ENCODE measurements at regions not wholly inside any gene's neighbourhood (a gene's known extent, or its start where the extent isn't known, plus 50 kb on each side); places are given as distances from the start of the nearest gene placed in this dataset.

- no peak for DNase-seq
- in situ Hi-C loops (cut with MboI; ENCODE audit: low pct_unique_long_range_greater_than_20kb, low sequenced_read_pairs): no loop called here
Measured at GRCh38 chr12:90630006-90630405, 325.0 kb downstream of the CCER1 start.

DNA sequence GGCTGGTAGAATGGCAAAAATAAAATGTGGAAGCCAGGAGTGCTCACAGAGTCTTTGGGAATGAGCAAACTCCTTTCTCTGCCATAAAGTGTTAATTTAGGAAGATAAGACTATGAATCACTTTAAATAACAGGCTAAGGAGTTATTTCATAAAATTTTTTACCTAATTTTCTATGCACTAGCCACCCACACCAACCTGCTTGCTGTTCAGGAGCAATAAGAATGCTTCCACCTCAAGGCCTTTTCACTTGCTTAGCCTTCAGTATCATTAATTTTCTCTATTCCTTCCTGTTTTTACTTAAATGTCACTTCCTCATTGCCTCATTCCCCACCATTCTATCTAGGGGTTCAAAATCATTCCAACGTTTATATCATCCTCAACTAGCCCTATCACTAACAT lies 326.8 kb downstream of the CCER1 start:
- no peak for DNase-seq
- in situ Hi-C loops (cut with MboI; ENCODE audit: low pct_unique_long_range_greater_than_20kb, low sequenced_read_pairs): no loop called here

DNA sequence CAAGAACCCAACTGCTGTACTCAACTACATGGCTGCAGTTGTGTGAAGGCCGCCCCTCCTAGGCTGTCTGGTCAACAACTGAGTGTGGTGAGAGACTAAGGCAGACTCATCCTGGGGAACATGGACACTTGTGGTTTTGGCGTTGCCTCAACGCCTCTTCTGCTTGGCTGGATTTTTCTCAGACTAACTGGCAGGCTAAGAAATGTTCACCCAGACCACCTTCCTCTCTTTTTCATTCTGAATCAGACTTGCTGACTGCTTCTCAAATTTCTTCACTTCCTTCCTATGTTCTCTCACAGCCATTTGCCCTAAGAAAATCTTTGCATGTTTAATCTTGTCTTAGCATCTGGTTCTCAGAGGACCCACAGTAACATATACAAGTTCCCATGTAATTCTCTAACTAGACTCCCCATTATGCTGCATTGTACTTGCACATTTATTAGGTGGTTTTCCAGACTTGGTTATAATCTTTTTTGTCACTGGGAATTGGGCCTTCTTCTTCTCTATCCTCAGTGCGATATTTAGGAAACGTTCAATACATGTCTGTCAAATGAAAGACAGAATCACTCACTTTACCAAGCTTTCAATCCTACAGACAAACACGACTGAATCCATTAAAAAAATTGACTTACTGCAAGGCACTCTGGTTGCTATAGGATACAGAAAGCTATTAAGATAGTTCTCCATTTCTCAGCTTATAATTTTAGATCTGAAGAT lies 327.6 kb downstream of the CCER1 start:
- in situ Hi-C loops (cut with MboI; ENCODE audit: low pct_unique_long_range_greater_than_20kb, low sequenced_read_pairs): no loop called here
- peak; percentile 7 for DNase-seq

DNA sequence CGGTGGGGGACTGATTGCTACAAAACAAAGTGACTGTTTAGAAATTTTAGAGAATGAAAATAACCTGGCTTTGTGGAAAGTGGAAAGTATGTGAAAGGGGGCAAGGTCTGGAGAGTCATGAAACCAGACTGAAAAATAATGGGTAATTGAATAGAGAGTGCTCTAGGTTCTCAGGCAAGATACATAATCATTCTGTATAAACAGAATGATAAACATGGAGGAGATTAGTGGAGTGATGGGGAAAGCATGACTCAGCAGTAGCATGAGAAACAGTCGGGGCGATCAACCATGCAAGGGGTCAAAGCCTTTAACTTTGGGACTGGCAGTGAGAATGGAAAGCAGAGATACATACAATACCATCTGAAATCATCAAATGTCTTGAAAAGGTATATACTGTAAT lies 332.5 kb downstream of the CCER1 start:
- in situ Hi-C loops (cut with MboI; ENCODE audit: low pct_unique_long_range_greater_than_20kb, low sequenced_read_pairs): no loop called here
- DNase-seq: no peak

DNA sequence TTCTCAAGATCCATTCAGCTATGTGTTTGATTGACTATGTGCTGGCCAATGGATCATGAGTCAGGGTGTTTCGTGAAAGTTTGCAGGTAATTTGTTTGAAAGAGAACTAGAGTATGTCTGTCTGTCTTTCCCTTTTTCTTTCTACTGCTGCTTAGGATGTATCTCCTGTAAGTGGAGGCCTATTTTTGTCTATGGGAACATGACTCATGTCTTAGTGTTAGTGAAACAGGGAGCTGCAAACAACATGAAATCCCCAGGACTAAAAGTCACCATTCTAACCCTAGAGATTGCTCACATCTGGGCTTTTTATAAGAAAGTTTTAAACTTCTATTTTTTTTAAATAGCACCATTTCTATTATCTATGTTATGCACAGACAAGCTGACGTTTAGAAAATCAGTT lies 333.0 kb downstream of the CCER1 start:
- DNase-seq: no peak
- in situ Hi-C loops (cut with MboI; ENCODE audit: low pct_unique_long_range_greater_than_20kb, low sequenced_read_pairs): no loop called here

DNA sequence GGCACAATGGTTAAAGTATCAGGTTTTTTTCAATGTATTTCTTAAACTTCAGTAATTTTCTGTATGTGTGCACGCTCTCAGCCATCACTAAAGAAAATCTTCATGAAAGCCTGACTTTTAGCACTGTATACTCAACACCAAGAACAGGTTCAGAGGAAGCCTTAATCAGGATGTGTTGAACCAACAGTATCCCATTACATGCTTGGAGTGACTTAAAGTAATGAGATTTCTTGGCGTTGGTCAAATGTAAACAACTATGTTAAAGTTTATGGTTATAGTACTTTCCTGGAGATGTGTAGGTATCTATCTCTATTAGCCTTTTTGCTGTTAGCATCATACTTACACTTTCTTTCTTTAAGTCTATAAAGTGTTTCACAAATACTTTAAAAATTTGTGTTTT lies 335.0 kb downstream of the CCER1 start:
- in situ Hi-C loops (cut with MboI; ENCODE audit: low pct_unique_long_range_greater_than_20kb, low sequenced_read_pairs): no loop called here
- no peak for DNase-seq

DNA sequence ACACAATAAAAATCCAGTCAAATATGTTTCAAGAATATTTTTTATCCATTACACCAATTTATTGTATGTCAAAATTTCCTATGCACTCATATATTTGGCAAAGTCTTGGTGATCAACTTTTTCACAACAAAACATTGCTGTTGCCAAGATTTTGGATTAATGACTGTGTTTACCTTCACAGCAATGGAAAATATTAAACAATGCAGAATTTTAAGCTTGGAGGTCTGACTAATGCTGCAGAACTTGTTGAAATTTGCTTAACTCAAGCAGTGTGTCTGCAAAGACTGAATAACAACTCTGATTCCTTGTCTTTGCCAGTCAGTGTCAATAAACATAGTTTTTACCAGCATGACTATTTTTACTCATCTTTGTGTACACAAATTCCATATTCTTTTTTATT lies 336.4 kb downstream of the CCER1 start:
- no peak for DNase-seq
- in situ Hi-C loops (cut with MboI; ENCODE audit: low pct_unique_long_range_greater_than_20kb, low sequenced_read_pairs): no loop called here

DNA sequence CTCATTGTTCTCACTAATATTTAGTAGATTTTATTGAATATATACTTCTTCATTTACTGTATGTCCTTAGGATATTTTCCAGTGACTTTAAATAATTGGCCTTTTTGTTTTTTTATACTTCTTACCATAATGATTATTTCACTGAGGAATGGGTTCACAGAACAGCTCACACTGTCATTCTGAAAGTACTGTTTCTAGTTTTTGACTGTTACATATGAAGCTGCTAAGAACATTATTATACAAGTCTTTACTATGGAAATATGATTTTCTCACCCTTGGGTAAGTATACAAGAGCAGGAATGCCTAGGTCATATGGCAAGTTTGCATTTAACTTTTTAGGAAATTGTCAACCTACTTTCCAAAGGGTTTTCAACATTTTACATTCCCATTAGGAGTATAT lies 343.1 kb downstream of the CCER1 start:
- in situ Hi-C loops (cut with MboI; ENCODE audit: low pct_unique_long_range_greater_than_20kb, low sequenced_read_pairs): no loop called here
- no peak for DNase-seq

GRCh38 chr12:90611048-90611447 lies 343.9 kb downstream of the CCER1 start:
- no peak for DNase-seq
- in situ Hi-C loops (cut with MboI; ENCODE audit: low pct_unique_long_range_greater_than_20kb, low sequenced_read_pairs): no loop called here

GRCh38 chr12:90593596-90594295 lies 361.2 kb downstream of the CCER1 start:
- DNase-seq: no peak
- in situ Hi-C loops (cut with MboI; ENCODE audit: low pct_unique_long_range_greater_than_20kb, low sequenced_read_pairs): no loop called here

- in situ Hi-C loops (cut with MboI; ENCODE audit: low pct_unique_long_range_greater_than_20kb, low sequenced_read_pairs): no loop called here
Measured at GRCh38 chr12:90589956-90590355, 365.0 kb downstream of the CCER1 start.

DNA sequence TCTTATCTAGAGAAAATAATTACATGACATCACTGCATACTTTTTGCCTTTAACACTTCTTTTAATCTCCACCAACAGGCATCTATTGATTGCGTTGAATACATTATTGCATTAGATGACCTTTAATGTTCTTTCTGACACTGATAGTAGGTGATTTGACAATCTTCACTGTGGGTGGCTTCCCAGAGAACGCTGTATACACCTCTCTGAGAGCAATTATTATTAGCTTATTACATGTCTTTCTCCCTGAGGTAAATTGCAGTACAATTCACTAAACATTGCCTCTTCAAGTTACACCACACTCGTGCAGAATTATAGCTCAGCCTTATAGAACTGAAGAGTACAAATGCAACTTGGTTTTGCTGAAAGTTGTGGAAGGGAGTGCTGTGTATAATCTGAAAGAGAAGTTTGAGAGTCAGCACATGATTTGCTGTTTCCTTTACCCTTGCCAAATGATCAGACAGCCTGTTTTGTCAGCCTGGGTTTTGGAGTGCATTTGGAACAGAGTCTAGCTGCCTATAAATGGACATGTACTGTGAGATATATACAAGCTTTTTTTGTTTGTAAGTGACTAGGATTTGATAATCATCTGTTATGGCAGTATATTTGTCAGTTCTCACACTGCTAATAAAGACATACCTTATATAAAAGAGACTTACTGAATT lies 369.2 kb downstream of the CCER1 start:
- DNase-seq: no peak
- in situ Hi-C loops (cut with MboI; ENCODE audit: low pct_unique_long_range_greater_than_20kb, low sequenced_read_pairs): no loop called here

More at GRCh38 chr12:90589956-90590355, 365.0 kb downstream of the CCER1 start:
- no peak for DNase-seq

DNA sequence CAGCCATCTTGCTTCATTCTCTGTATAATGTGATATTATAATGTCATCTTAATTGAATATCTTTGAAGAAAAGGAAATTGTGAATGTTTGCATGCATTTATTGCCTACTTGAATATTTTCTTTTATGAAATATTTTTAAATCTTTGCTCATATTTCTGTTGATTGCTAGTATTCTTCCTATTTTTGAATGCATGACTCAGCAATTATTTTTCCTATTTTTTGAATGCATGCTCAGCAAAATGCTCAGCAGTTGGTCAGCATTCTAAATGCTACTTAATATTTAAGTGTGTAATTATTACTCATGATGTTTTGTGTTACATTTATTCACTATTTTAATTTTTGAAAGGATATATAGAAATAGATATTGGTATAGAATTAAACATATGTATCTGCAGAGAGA lies 378.3 kb downstream of the CCER1 start:
- in situ Hi-C loops (cut with MboI; ENCODE audit: low pct_unique_long_range_greater_than_20kb, low sequenced_read_pairs): no loop called here
- DNase-seq: no peak

- DNase-seq: no peak
- in situ Hi-C loops (cut with MboI; ENCODE audit: low pct_unique_long_range_greater_than_20kb, low sequenced_read_pairs): no loop called here
Measured at GRCh38 chr12:90575995-90576394, 379.0 kb downstream of the CCER1 start.

DNA sequence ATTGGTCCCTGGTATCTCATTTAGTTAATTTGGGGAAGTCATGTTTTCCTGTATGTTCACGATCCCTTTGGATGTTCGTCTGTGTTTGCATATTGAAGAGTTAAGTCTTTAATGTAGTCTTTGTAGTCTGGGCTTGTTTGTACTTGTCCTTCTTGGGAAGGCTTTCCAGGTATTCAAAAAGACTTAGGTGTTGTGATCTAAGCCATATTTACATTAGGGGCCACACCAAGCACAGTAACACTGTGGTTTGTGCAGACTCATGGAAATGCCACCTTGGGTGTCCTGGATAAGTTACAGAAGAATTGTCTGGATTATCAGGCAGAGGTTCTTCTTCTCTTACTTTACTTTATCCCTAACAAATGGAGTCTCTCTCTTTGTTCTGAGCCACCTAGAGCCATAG lies 380.3 kb downstream of the CCER1 start:
- no peak for DNase-seq
- in situ Hi-C loops (cut with MboI; ENCODE audit: low pct_unique_long_range_greater_than_20kb, low sequenced_read_pairs): no loop called here

DNA sequence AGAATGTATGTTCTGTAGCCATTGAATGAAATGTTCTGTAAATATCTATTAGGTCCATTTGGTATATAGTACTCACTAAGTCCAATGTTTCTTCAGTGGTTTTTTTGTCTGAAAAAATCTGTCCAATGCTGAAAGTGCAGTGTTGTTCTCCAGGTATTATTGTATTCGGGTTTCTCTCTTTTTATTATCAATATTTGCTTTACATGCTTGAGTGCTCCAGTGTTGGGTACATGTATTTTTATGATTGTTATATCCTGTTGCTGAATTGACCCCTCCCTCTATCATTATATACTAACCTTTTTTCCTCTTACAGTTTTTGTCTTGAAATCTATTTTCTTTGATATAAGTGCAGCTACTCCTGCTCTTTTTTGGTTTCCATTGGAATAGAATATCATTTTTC lies 382.2 kb downstream of the CCER1 start:
- in situ Hi-C loops (cut with MboI; ENCODE audit: low pct_unique_long_range_greater_than_20kb, low sequenced_read_pairs): no loop called here
- DNase-seq: no peak

DNA sequence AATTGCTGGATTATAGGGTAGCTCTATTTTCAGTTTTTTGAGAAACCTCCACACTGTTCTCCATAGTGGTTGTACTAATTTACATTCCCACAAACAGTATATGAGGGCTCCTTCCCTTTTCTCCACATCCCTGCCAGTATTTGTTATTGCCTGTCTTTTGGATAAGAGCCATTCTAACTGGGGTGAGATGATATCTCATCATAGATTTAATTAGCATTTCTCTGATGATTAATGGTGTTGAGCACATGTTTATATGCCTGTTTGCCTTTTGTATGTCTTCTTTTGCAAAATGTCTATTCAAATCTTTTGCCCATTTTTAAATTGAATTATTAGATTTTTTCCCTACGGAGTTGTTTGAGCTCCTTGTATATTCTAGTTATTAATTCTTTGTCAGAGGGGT lies 385.3 kb downstream of the CCER1 start:
- in situ Hi-C loops (cut with MboI; ENCODE audit: low pct_unique_long_range_greater_than_20kb, low sequenced_read_pairs): no loop called here
- no peak for DNase-seq

DNA sequence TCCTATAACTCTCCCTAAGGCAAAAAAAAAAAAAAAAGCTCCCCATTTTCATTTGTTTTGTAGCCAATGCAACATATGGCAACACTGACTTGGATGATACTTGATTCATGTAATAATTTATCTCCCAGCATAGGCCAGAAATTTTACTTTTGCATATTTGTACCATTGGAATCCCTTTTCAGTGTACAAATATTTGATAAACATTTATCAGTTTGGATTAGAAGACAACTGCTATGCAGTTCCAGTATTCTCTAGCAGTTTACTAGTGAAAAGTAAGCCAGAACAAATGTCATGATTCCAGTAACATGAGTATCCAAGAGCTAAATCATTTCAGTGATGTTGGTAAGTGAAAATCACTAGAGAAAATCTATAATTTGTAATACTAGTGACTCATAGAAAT lies 392.3 kb downstream of the CCER1 start:
- in situ Hi-C loops (cut with MboI; ENCODE audit: low pct_unique_long_range_greater_than_20kb, low sequenced_read_pairs): no loop called here

GRCh38 chr12:90548595-90548994 lies 406.4 kb downstream of the CCER1 start:
- no peak for DNase-seq
- in situ Hi-C loops (cut with MboI; ENCODE audit: low pct_unique_long_range_greater_than_20kb, low sequenced_read_pairs): no loop called here

More for the DNA sequence above, 392.3 kb downstream of the CCER1 start:
- no peak for DNase-seq

- DNase-seq: no peak
- in situ Hi-C loops (cut with MboI; ENCODE audit: low pct_unique_long_range_greater_than_20kb, low sequenced_read_pairs): no loop called here
Measured at GRCh38 chr12:90546511-90546910, 408.5 kb downstream of the CCER1 start.

Measured in KBM-7 (cell line).